ENCODE measurements at regions not wholly inside any gene's neighbourhood (a gene's known extent, or its start where the extent isn't known, plus 50 kb on each side); places are given as distances from the start of the nearest gene placed in this dataset.

- H2AFZ ChIP-seq (replicated peaks) = no peak overlapping the region
- no peaks in the 10 kb centered on the region for H3K27me3 ChIP-seq
Observed at GRCh38 chr12:24591715-24592440, 357.0 kb downstream of the BCAT1 start.

GRCh38 chr12:24591079-24591626 lies 357.7 kb downstream of the BCAT1 start:
- DNase-seq (ENCODE audit: low spot score) = no peak
- TF ChIP-seq EZH2 (IDR thresholded peaks at IDR 0.05) = no peak
- no peak for TF ChIP-seq EZH2phosphoT487 (IDR thresholded peaks at IDR 0.05)
- H3K4me1 Mint-ChIP-seq = peaks cover 14% of the 10 kb centered on the region
- H3K4me2 ChIP-seq = no peak overlapping the region
- H3K9me3 ChIP-seq (ENCODE audit: low read depth) = no peaks in the 10 kb centered on the region
- H3K4me1 ChIP-seq = peaks cover 14% of the 10 kb centered on the region
- no peak overlapping the region for H3K9ac ChIP-seq
- H3K27me3 ChIP-seq = no peaks in the 10 kb centered on the region
- no peak overlapping the region for H3K4me3 Mint-ChIP-seq
- H2AFZ ChIP-seq (replicated peaks) = no peak overlapping the region
- H3K36me3 Mint-ChIP-seq = no peaks in the 10 kb centered on the region
- no peaks in the 10 kb centered on the region for H3K79me2 ChIP-seq (ENCODE audit: low read depth)
- H4K20me1 ChIP-seq (ENCODE audit: low read depth) = no peaks in the 10 kb centered on the region
- no peak overlapping the region for H3K27ac ChIP-seq
- H3K9me3 Mint-ChIP-seq = peaks cover 2% of the 10 kb centered on the region
- peaks cover 2% of the 10 kb centered on the region for H3F3A ChIP-seq (ENCODE audit: low read depth)
- no peak overlapping the region for H3K27ac Mint-ChIP-seq
- H3K36me3 ChIP-seq = no peaks in the 10 kb centered on the region
- H3K4me3 ChIP-seq = no peak overlapping the region
- H3K27me3 Mint-ChIP-seq (ENCODE audit: insufficient read depth, low read depth) = no peaks in the 10 kb centered on the region

More at GRCh38 chr12:24591715-24592440, 357.0 kb downstream of the BCAT1 start:
- H3K27ac Mint-ChIP-seq = no peak overlapping the region
- H3K27me3 Mint-ChIP-seq (ENCODE audit: insufficient read depth, low read depth) = no peaks in the 10 kb centered on the region
- Histone ChIP-seq H3K9ac (no peak overlapping the region), H3K4me2 (no peak overlapping the region), H3K9me3 (ENCODE audit: low read depth) (no peaks in the 10 kb centered on the region), H3F3A (ENCODE audit: low read depth) (peaks cover 2% of the 10 kb centered on the region), H4K20me1 (ENCODE audit: low read depth) (no peaks in the 10 kb centered on the region), H3K36me3 (no peaks in the 10 kb centered on the region), H3K79me2 (ENCODE audit: low read depth) (no peaks in the 10 kb centered on the region), H3K4me3 (no peak overlapping the region), H3K27ac (no peak overlapping the region), H3K4me1 (peaks cover 14% of the 10 kb centered on the region)
- H3K4me3 Mint-ChIP-seq = no peak overlapping the region
- H3K9me3 Mint-ChIP-seq = no peaks in the 10 kb centered on the region
- no peaks in the 10 kb centered on the region for H3K36me3 Mint-ChIP-seq
- TF ChIP-seq, protein P1, sequence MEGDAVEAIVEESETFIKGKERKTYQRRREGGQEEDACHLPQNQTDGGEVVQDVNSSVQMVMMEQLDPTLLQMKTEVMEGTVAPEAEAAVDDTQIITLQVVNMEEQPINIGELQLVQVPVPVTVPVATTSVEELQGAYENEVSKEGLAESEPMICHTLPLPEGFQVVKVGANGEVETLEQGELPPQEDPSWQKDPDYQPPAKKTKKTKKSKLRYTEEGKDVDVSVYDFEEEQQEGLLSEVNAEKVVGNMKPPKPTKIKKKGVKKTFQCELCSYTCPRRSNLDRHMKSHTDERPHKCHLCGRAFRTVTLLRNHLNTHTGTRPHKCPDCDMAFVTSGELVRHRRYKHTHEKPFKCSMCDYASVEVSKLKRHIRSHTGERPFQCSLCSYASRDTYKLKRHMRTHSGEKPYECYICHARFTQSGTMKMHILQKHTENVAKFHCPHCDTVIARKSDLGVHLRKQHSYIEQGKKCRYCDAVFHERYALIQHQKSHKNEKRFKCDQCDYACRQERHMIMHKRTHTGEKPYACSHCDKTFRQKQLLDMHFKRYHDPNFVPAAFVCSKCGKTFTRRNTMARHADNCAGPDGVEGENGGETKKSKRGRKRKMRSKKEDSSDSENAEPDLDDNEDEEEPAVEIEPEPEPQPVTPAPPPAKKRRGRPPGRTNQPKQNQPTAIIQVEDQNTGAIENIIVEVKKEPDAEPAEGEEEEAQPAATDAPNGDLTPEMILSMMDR (IDR thresholded peaks at IDR 0.05) = no peak
- DNase-seq (ENCODE audit: low spot score) = no peak
- peaks cover 19% of the 10 kb centered on the region for H3K4me1 Mint-ChIP-seq

GRCh38 chr12:24586293-24586692 lies 362.6 kb downstream of the BCAT1 start:
- Histone ChIP-seq H3K9me3 (ENCODE audit: low read depth) (no peaks in the 10 kb centered on the region), H3K9ac (no peak overlapping the region), H3K79me2 (ENCODE audit: low read depth) (no peaks in the 10 kb centered on the region), H3F3A (ENCODE audit: low read depth) (no peaks in the 10 kb centered on the region), H3K36me3 (no peaks in the 10 kb centered on the region), H3K27me3 (no peaks in the 10 kb centered on the region), H3K4me2 (no peak overlapping the region), H3K27ac (no peak overlapping the region), H3K4me1 (peaks cover 6% of the 10 kb centered on the region), H4K20me1 (ENCODE audit: low read depth) (no peaks in the 10 kb centered on the region), H2AFZ (replicated peaks) (no peak overlapping the region), H3K4me3 (no peak overlapping the region)
- no peak for DNase-seq (ENCODE audit: low spot score)
- peaks cover 5% of the 10 kb centered on the region for H3K27me3 Mint-ChIP-seq (ENCODE audit: insufficient read depth, low read depth)
- no peak for TF ChIP-seq EZH2 (IDR thresholded peaks at IDR 0.05)
- TF ChIP-seq, protein P1 (IDR thresholded peaks at IDR 0.05) = no peak
- no peak for TF ChIP-seq EZH2phosphoT487 (IDR thresholded peaks at IDR 0.05)
- no peak overlapping the region for H3K4me3 Mint-ChIP-seq
- peaks cover 2% of the 10 kb centered on the region for H3K36me3 Mint-ChIP-seq
- peaks cover 5% of the 10 kb centered on the region for H3K4me1 Mint-ChIP-seq
- H3K9me3 Mint-ChIP-seq = peaks cover 24% of the 10 kb centered on the region
- H3K27ac Mint-ChIP-seq = no peak overlapping the region

DNA sequence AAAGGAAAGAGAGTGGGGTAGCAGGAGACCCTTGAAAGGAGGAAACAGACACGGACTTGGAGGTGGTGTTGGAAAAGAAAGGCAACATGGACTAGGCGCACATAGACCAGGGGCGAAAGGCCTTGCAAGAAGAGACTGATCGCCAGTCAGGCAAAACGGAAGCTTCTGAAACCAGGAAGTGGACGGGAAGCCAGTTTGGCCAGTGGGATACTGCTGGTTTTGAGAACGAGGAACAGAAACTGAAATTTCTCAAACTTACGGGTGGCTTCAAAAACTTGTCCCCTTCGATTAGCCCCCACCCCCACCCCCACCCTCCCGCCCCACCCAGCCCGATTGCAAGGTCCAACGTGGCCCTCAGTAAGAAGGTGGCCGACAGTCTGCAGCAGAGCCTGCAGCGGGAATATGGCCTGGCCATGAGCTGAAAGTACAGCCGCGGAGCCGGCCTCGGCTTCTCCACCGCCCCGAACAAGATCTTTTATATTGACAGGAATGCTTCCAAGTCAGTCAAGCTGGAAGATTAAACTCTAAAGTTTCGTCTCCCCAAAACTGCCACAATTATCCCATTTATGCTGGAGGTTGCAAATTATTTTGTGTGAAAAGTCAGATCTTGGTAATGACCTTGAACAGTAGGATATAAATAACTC lies 364.7 kb downstream of the BCAT1 start:
- Histone ChIP-seq H3K27me3 (no peaks in the 10 kb centered on the region), H3K27ac (no peak overlapping the region), H3K4me1 (no peaks in the 10 kb centered on the region), H4K20me1 (ENCODE audit: low read depth) (no peaks in the 10 kb centered on the region), H3K9me3 (ENCODE audit: low read depth) (no peaks in the 10 kb centered on the region), H3K4me3 (no peak overlapping the region), H3F3A (ENCODE audit: low read depth) (no peaks in the 10 kb centered on the region), H3K9ac (no peak overlapping the region), H3K79me2 (ENCODE audit: low read depth) (no peaks in the 10 kb centered on the region), H2AFZ (replicated peaks) (no peak overlapping the region), H3K4me2 (no peak overlapping the region), H3K36me3 (peaks cover 3% of the 10 kb centered on the region)
- no peak overlapping the region for H3K27ac Mint-ChIP-seq
- no peak for DNase-seq (ENCODE audit: low spot score)
- H3K27me3 Mint-ChIP-seq (ENCODE audit: insufficient read depth, low read depth) = peaks cover 5% of the 10 kb centered on the region
- TF ChIP-seq EZH2phosphoT487 (IDR thresholded peaks at IDR 0.05) = no peak
- TF ChIP-seq, protein P1 (IDR thresholded peaks at IDR 0.05) = no peak
- no peak for TF ChIP-seq EZH2 (IDR thresholded peaks at IDR 0.05)
- peaks cover 2% of the 10 kb centered on the region for H3K36me3 Mint-ChIP-seq
- H3K4me3 Mint-ChIP-seq = no peak overlapping the region
- peaks cover 28% of the 10 kb centered on the region for H3K9me3 Mint-ChIP-seq
- H3K4me1 Mint-ChIP-seq = no peaks in the 10 kb centered on the region

Measured in neural progenitor cell (in vitro differentiated cells).